Prostate gland (tissue), 2 donors: ENCODE measurements at regions not wholly inside any gene's neighbourhood (a gene's known extent, or its start where the extent isn't known, plus 50 kb on each side); places are given as distances from the start of the nearest gene placed in this dataset.

ENCODE experiments used
- DNase-seq: peaks from one replicate; pipeline ENCODE4 v3.0.0-alpha.2; 2019; ENCODE audit warnings: low spot score
- H3K27ac ChIP-seq, 2 donors: fragments of 200-600 bp; sonication (generic); 2 replicates each; pipeline ENCODE4 v1.5.1; 2017 to 2019
- H3K27me3 ChIP-seq: fragments of 200-600 bp; sonication (generic); replicated peaks from 2 replicates; pipeline ENCODE4 v1.5.1; 2019; ENCODE audit not compliant: insufficient read depth
- H3K36me3 ChIP-seq, 2 donors: fragments of 200-600 bp; sonication (generic); 1 replicate in 1 of 2; 2 replicates in 1 of 2; pipeline versions ENCODE4 v1.5.1 to v1.8.1; 2017 to 2019
- H3K4me1 ChIP-seq: fragments of 200-600 bp; sonication (generic); replicated peaks from 2 replicates; pipeline ENCODE4 v1.5.1; 2019
- H3K4me3 ChIP-seq, 2 donors: fragments of 200-600 bp; sonication (generic); 2 replicates each; pipeline ENCODE4 v1.5.1; 2017 to 2019
- H3K9me3 ChIP-seq: fragments of 200-600 bp; sonication (generic); 2 replicates; pipeline ENCODE4 v1.5.1; 2017
- POLR2A ChIP-seq: fragments of 450-650 bp; IDR thresholded peaks from one replicate; pipeline ENCODE4 v1.6.1; 2016; ENCODE audit warnings: antibody characterized with exemption, mild to moderate bottlenecking
- POLR2AphosphoS5 ChIP-seq: sonication (generic); formaldehyde crosslinking; IDR thresholded peaks from one replicate; pipeline ENCODE4 v1.6.1; 2017; ENCODE audit warnings: antibody characterized with exemption
- WGBS: methylation state at CpG from one replicate; pipeline ENCODE4 v1.1.5; 2018; 5-methylcytosine and 5-hydroxymethylcytosine counted together
- intact Hi-C: fragments of 100-400 bp; cut with DNase I; formaldehyde crosslinking; loops from one replicate; pipeline ENCODE4 v1.14.2; 2022
- TF ChIP-seq, protein P1 (sequence below), 4 experiments: fragments of 200-600 bp in 2 of 4; fragments of 450-650 bp in 2 of 4; sonication (generic) in 2 of 4; IDR thresholded peaks; 1 replicate in 3 of 4; 2 replicates in 1 of 4; pipeline ENCODE4 v1.5.1; 2016 to 2019; ENCODE audit warnings: antibody characterized with exemption in 4 of 4, mild to moderate bottlenecking in 2 of 4, moderate library complexity in 2 of 4

DNA sequence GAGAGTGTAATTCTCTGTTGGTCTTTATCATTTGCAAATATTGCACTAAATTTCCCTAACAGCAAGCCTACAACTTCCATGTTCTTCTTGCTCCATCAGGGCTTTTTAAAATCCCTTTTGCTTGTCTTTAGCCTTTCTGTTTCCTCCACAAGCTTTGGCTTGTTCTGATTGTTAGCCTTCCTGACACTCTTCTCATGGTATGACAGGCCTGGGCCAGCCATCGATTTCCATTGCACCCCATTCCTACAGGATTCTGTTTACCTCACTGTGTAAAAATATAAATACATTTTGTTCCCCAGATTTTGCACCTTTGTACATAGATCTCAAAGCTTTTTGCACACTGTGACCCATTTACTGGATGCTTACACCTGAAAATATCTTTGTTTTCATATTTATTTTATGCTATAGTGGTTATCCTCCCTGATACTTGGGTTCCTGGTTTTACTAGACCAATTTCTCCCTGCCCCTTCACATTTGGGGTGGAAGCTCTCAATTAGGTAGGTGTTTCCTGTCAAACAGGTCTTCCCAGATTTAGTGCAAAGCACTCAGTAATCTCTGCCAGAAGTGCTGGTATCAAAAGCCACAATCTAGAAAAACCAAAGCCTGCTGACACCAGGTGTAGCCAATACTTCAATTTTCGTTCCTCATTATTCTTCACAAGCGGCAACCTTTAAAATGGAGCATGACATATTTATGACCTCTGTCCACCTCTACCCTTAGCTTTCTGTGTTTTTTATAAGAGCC, 57.9 kb upstream of the PPP2R3A start:
- WGBS, result 38% methylated on average over 3 of the region's 3 CpGs
- intact Hi-C loops, result no loop called here
- Histone ChIP-seq H3K36me3 (no peaks in the 10 kb centered on the region), H3K4me3 (no peak overlapping the region), H3K27ac (no peak overlapping the region), H3K27me3 (no peaks in the 10 kb centered on the region), H3K4me1 (peaks cover 3% of the 10 kb centered on the region), H3K9me3 (no peaks in the 10 kb centered on the region)
- peak; percentile 36 for DNase-seq
- TF ChIP-seq POLR2A, result no peak
- TF ChIP-seq, protein P1, sequence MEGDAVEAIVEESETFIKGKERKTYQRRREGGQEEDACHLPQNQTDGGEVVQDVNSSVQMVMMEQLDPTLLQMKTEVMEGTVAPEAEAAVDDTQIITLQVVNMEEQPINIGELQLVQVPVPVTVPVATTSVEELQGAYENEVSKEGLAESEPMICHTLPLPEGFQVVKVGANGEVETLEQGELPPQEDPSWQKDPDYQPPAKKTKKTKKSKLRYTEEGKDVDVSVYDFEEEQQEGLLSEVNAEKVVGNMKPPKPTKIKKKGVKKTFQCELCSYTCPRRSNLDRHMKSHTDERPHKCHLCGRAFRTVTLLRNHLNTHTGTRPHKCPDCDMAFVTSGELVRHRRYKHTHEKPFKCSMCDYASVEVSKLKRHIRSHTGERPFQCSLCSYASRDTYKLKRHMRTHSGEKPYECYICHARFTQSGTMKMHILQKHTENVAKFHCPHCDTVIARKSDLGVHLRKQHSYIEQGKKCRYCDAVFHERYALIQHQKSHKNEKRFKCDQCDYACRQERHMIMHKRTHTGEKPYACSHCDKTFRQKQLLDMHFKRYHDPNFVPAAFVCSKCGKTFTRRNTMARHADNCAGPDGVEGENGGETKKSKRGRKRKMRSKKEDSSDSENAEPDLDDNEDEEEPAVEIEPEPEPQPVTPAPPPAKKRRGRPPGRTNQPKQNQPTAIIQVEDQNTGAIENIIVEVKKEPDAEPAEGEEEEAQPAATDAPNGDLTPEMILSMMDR (IDR thresholded peaks at IDR 0.05), result no peak
- TF ChIP-seq POLR2AphosphoS5, result peak; percentile 25

DNA sequence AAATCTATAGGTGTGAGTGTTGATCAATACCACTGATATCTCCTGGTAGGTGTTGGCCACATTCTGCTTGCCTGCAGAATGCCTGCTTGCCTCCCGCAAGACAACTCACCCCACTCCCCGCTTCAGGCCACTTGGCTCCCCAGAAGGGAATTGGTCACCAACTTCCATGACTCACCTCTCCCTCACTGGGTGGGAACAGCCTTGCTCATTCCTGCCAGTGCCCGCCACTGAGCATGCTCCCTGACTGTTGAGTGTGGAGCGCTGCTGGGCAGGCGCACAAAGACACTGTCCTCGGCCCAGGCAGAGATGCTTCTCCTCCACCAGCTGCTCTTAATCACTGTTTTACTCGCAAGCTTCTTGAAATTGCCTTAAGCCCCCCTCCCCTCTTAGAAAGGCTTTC, 57.3 kb upstream of the PPP2R3A start:
- Histone ChIP-seq H3K36me3 (no peaks in the 10 kb centered on the region), H3K4me1 (peaks cover 3% of the 10 kb centered on the region), H3K27me3 (no peaks in the 10 kb centered on the region), H3K27ac (no peak overlapping the region), H3K9me3 (no peaks in the 10 kb centered on the region), H3K4me3 (no peak overlapping the region)
- intact Hi-C loops, result no loop called here
- 51% methylated on average over 7 of the region's 7 CpGs for WGBS
- DNase-seq, result peak; percentile 27
- TF ChIP-seq, protein P1 (IDR thresholded peaks at IDR 0.05), result no peak
- TF ChIP-seq POLR2AphosphoS5, result no peak
- TF ChIP-seq POLR2A, result no peak

- 100% methylated on average over 1 of the region's 1 CpG for WGBS
- TF ChIP-seq, protein P1 (IDR thresholded peaks at IDR 0.05), result no peak
- no peak for TF ChIP-seq POLR2AphosphoS5
- TF ChIP-seq POLR2A, result no peak
- Histone ChIP-seq H3K9me3 (no peaks in the 10 kb centered on the region), H3K27ac (no peak overlapping the region), H3K27me3 (no peaks in the 10 kb centered on the region), H3K4me3 (no peak overlapping the region), H3K36me3 (no peaks in the 10 kb centered on the region), H3K4me1 (peaks cover 3% of the 10 kb centered on the region)
- intact Hi-C loops, result no loop called here
- DNase-seq, result no peak
Observed at GRCh38 chr3:135908737-135909136, 56.8 kb upstream of the PPP2R3A start.

- H3K4me3 ChIP-seq, result no peak overlapping the region
- peaks cover 3% of the 10 kb centered on the region for H3K4me1 ChIP-seq
- TF ChIP-seq POLR2A, result no peak
- no peak for TF ChIP-seq POLR2AphosphoS5
- TF ChIP-seq, protein P1 (IDR thresholded peaks at IDR 0.05), result no peak
- no peaks in the 10 kb centered on the region for H3K27me3 ChIP-seq
- DNase-seq, result no peak
- no peak overlapping the region for H3K27ac ChIP-seq
- intact Hi-C loops, result no loop called here
- no peaks in the 10 kb centered on the region for H3K36me3 ChIP-seq
- 45% methylated on average over 2 of the region's 2 CpGs for WGBS
- H3K9me3 ChIP-seq, result no peaks in the 10 kb centered on the region
Observed at GRCh38 chr3:135911110-135911509, 54.4 kb upstream of the PPP2R3A start.

- H3K36me3 ChIP-seq, result no peaks in the 10 kb centered on the region
- intact Hi-C loops, result no loop called here
- no peaks in the 10 kb centered on the region for H3K9me3 ChIP-seq
- WGBS, result 84% methylated on average over 2 of the region's 2 CpGs
- TF ChIP-seq, protein P1 (IDR thresholded peaks at IDR 0.05), result no peak
- no peak for TF ChIP-seq POLR2A
- no peak for TF ChIP-seq POLR2AphosphoS5
- no peak overlapping the region for H3K27ac ChIP-seq
- H3K4me1 ChIP-seq, result no peaks in the 10 kb centered on the region
- H3K27me3 ChIP-seq, result no peaks in the 10 kb centered on the region
- H3K4me3 ChIP-seq, result no peak overlapping the region
- no peak for DNase-seq
Observed at GRCh38 chr3:135915206-135915605, 50.3 kb upstream of the PPP2R3A start.
